ENCODE measurements at regions not wholly inside any gene's neighbourhood (a gene's known extent, or its start where the extent isn't known, plus 50 kb on each side); places are given as distances from the start of the nearest gene placed in this dataset.

DNA sequence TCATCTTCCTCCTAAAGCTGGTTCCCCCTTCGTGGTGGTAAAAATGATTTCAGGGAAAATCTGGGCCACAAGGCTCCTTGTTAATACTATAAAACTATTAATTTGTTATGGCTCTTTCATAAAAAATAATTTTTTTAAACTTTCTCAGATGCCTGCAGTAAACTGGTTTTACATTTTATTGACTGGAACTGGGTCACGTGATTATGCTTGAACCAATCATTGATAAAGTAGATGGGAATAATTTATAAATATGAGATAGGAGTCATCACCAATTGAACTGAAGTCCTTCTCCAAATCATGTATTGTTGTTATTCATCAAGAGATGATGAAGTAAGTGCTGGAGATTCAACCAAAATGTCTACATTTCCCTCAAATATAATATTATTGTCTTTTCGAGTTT lies 138.4 kb downstream of the SLC17A6 start:
- TF ChIP-seq, protein P1, sequence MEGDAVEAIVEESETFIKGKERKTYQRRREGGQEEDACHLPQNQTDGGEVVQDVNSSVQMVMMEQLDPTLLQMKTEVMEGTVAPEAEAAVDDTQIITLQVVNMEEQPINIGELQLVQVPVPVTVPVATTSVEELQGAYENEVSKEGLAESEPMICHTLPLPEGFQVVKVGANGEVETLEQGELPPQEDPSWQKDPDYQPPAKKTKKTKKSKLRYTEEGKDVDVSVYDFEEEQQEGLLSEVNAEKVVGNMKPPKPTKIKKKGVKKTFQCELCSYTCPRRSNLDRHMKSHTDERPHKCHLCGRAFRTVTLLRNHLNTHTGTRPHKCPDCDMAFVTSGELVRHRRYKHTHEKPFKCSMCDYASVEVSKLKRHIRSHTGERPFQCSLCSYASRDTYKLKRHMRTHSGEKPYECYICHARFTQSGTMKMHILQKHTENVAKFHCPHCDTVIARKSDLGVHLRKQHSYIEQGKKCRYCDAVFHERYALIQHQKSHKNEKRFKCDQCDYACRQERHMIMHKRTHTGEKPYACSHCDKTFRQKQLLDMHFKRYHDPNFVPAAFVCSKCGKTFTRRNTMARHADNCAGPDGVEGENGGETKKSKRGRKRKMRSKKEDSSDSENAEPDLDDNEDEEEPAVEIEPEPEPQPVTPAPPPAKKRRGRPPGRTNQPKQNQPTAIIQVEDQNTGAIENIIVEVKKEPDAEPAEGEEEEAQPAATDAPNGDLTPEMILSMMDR (IDR thresholded peaks at IDR 0.05 in 2 of 3, conservative IDR thresholded peaks at IDR 0.05 in 1 of 3; ENCODE audit: insufficient read depth in 2 of 3, low read depth in 1 of 3, low read length in 3 of 3), result no peak
- TF ChIP-seq POLR2A (conservative IDR thresholded peaks at IDR 0.05), result no peak
- no peak for TF ChIP-seq RFX5 (IDR thresholded peaks at IDR 0.05; ENCODE audit: low read depth, low read length)
- TF ChIP-seq ZNF717 (CRISPR knock-in tag; IDR thresholded peaks at IDR 0.05), result no peak
- TF ChIP-seq HSF4 (CRISPR knock-in tag; IDR thresholded peaks at IDR 0.05; ENCODE audit: borderline replicate concordance), result no peak
- TF ChIP-seq, protein P2, sequence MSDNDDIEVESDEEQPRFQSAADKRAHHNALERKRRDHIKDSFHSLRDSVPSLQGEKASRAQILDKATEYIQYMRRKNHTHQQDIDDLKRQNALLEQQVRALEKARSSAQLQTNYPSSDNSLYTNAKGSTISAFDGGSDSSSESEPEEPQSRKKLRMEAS (CRISPR knock-in tag; IDR thresholded peaks at IDR 0.05), result no peak
- TF ChIP-seq, protein P3, sequence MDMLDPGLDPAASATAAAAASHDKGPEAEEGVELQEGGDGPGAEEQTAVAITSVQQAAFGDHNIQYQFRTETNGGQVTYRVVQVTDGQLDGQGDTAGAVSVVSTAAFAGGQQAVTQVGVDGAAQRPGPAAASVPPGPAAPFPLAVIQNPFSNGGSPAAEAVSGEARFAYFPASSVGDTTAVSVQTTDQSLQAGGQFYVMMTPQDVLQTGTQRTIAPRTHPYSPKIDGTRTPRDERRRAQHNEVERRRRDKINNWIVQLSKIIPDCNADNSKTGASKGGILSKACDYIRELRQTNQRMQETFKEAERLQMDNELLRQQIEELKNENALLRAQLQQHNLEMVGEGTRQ (CRISPR knock-in tag; IDR thresholded peaks at IDR 0.05), result no peak
- TF ChIP-seq, protein P4, sequence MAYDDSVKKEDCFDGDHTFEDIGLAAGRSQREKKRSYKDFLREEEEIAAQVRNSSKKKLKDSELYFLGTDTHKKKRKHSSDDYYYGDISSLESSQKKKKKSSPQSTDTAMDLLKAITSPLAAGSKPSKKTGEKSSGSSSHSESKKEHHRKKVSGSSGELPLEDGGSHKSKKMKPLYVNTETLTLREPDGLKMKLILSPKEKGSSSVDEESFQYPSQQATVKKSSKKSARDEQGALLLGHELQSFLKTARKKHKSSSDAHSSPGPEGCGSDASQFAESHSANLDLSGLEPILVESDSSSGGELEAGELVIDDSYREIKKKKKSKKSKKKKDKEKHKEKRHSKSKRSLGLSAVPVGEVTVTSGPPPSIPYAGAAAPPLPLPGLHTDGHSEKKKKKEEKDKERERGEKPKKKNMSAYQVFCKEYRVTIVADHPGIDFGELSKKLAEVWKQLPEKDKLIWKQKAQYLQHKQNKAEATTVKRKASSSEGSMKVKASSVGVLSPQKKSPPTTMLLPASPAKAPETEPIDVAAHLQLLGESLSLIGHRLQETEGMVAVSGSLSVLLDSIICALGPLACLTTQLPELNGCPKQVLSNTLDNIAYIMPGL (CRISPR knock-in tag; IDR thresholded peaks at IDR 0.05), result no peak
- TF ChIP-seq CREM (IDR thresholded peaks at IDR 0.05; ENCODE audit: low read depth), result no peak
